Fibroblast of skin of back (primary cell): ENCODE measurements at regions not wholly inside any gene's neighbourhood (a gene's known extent, or its start where the extent isn't known, plus 50 kb on each side); places are given as distances from the start of the nearest gene placed in this dataset.
"Not testable (repeated sequence)": the region's sequence is repeated elsewhere in the genome, so short reads cannot be mapped to it uniquely, and the experiment has no call there.

Experiments used
- DNase-seq: peaks from one replicate; pipeline ENCODE4 v3.0.0-alpha.2; 2013

DNA sequence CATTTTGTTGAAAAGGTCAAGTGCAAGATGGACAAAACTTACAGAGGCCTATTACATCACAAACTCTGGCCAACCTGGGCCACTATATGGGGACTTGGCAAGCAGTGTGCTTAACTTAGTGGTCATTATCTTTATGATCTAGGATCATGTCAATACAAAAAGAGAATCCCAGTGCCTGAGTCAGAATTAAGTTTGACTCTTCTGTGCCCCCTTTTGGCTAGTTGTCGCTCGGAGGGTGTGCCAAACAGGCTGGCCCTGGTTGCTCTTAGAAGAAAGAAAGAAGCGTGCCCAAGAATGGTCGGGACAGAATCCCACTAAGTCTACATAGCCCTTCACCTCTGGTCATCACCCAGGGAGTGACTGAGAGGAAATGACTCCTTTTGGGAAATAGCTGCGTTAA is 100.1 kb downstream of the EIF4E start:
- DNase-seq = peak; percentile 13

DNA sequence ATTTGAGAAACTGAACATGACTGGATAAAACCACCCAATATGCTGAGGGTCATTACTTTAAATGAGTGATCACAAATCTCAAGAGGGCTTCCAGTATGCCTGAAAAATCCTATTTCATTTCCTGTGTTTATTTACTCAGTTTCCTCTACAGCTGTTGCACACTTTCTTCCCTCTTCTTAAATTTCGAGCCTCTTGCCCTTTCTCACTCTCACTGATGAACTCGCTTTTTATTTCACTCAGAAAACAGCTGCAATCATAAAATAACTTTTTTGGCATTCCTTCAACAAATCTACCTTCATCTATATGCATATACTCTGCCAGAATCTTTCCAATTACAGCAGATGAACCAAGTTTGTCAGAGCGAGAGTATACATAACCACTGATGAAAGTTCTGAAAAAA is 101.3 kb downstream of the EIF4E start:
- DNase-seq = no peak

- DNase-seq = no peak
Measured at GRCh38 chr4:98822144-98822543, 106.8 kb downstream of the EIF4E start.

DNA sequence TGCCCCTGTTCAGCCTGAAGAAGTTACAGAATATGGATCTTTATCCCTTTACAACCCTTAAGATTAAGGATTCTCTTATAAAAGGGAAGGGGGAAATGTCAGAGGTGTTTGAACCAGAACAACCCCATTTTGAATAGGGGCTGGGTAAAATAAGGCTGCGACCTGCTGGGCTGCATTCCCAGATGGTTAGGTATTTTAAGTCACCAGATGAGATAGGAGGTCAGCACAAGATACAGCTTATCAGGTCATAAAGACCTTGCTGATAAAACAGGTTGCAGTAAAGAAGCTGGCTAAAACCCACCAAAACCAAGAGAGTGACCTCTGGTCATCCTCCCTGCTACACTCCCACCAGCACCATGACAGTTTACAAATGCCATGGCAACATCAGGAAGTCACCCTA is 110.8 kb downstream of the EIF4E start:
- DNase-seq = not testable (repeated sequence)

GRCh38 chr4:98816816-98817215 is 112.1 kb downstream of the EIF4E start:
- DNase-seq = no peak

DNA sequence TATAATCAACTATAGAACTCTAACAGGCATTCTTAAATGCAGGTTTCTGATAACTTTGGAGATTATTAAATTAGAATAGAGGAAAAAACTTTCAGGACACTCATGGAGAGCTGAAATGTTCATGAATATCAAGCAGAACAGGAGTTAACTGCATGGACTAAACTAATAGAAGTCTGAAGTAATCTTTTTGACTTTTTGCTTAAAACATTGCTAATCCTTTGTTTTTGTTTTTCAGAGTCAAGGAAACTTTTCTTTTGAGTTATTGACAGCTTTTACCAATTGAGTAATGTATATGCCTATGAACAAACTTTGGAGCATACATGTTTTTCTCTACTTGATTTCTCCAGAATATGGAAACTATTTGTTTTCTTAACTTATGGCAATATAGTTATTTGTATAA is 112.5 kb downstream of the EIF4E start:
- no peak for DNase-seq

DNA sequence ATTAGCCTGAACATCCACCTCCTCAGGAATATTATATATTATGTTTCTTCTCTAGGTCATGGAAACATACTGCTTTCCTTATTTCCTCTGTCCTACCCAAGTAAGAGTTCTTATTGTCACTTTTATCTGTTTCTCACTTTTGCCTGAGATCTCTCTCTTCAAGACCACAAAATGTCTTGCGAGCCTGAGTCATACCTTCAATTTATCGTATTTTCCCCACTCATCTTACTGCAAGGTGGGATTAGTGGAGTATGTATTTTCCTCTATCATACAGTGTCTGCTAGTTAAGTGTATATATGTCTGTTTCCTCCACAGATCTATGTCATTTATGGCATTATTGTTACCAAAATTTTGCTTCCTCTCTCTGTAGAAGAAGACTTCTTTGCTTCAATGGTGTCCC is 124.5 kb downstream of the EIF4E start:
- DNase-seq = no peak

- peak; percentile 15 for DNase-seq
Measured at GRCh38 chr4:98803251-98803650, 125.7 kb downstream of the EIF4E start.

- DNase-seq = peak; percentile 62
Measured at GRCh38 chr4:98802770-98803198, 126.1 kb downstream of the EIF4E start.

DNA sequence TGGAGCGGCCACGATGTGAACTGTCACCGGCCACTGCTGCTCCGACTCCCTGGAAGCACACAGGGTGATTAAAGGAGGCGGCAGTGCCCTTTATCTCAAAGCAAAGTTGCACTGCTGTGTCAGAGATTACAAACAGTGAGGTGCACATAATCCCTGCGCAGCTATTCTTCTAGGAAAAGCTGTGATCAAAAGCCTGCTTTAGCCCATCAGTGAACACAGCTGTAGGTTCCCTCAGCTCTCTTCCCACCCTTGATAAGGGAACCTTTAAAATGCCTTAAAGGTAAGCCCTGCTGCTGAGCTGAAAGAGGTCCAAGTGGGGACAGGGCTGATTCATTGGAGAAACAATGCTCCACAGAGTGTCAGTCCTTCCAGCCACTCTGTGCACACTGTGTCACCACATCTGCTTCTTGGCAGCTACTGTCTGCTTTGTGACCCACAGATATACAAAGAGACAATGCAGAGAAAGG is 127.6 kb downstream of the EIF4E start:
- no peak for DNase-seq

GRCh38 chr4:98796991-98797390 is 131.9 kb downstream of the EIF4E start:
- no peak for DNase-seq

- peak; percentile 12 for DNase-seq
Measured at GRCh38 chr4:98794565-98795205, 134.2 kb downstream of the EIF4E start.

DNA sequence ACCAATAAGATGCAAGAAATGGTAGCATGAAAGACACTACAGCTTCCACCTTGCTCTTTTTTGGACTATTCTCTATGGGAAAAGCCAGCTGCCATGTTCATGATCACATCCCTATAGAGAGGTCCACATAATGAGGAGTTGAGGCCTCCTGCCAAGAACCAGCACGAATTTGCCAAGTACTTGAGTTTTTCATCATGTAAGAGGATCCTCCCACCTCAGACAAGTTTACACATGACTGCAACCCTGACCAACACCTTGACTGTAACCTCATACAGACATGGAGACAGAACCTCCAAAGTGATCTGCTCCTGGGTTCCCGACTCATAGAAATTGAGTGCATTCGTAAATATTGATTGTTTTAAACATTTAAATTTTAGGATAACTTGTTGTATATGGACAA is 135.2 kb upstream of the TSPAN5 start:
- no peak for DNase-seq

GRCh38 chr4:98786866-98787265 is 128.5 kb upstream of the TSPAN5 start:
- DNase-seq = no peak

DNA sequence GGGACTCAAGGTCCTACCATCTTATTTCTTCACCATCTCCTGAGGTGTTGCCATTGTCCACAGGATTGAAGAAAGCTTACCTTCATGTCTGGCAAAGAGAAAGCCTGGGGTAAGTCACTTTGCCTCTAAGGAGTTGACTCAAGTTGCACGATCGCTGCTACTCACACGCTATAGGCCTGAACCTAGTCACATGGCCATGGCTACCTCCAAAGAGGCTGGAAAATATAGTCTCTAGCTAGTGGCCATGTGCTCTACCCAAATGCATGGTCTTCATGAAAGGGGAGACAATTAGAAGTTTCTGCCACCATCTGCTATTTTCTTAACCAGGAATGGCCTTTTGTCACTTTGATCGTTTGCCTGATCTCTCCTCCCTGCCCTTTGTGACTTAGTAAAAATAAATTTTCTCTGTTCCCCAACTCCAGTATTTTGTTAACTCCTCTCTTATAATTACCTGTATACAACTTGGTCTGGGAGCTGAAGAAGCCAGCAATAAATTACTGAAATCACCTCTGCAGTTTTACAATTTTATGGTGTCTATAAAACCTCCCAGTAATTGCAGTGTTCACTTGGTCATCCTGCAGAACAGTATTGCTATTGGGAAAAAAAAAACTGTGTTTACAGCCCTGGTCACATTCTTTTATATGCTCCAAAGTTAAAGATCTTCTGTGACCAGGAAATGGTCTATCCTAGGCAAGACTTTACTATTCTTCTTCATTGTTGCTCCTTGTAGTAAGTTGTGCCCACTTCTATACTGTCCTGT is 126.7 kb upstream of the TSPAN5 start:
- DNase-seq = no peak

- no peak for DNase-seq
Measured at GRCh38 chr4:98781641-98782357, 123.4 kb upstream of the TSPAN5 start.

GRCh38 chr4:98780926-98781325 is 122.5 kb upstream of the TSPAN5 start:
- DNase-seq = no peak

- no peak for DNase-seq
Measured at GRCh38 chr4:98779088-98779487, 120.7 kb upstream of the TSPAN5 start.

DNA sequence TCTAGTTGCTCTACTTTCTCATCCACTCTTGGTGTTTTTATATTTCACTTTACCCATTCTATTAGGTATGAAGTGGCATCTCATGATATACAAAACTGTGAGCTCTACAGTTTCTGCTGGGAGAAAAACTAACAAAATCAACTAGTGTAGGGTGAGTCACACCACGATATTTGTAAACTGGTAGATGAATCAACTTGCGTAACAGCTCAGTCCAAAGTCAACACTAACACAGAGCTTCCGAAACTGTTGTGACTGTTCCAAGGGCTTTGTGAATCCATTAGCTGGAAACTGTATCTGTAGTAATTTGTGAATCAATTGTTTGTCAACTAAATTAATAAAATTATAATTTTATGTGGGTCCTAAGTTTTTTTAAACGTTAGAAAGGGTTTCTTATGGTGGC is 119.8 kb upstream of the TSPAN5 start:
- peak; percentile 35 for DNase-seq

GRCh38 chr4:98775672-98776071 is 117.3 kb upstream of the TSPAN5 start:
- DNase-seq = no peak

GRCh38 chr4:98773638-98774037 is 115.2 kb upstream of the TSPAN5 start:
- no peak for DNase-seq

- DNase-seq = no peak
Measured at GRCh38 chr4:98771959-98772632, 113.7 kb upstream of the TSPAN5 start.

DNA sequence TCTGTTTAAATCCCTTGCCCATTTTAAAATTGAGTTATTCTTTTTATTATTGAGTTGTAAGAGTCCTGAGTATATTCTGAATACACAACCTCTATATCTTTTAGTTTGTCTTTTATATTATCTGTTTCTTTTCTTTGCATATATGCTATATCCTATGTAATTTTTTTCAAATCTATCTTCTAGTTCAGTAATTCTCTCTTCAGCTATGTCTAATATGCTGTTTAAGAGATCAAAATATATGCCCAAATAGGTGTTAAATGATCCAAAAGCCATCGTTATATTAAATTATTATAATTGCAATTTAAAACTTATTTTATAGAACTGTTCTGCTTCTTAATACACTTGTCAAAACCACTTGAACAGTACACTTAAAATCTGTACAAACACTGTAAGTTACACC is 107.4 kb upstream of the TSPAN5 start:
- no peak for DNase-seq
